Uterus (tissue), 2 donors: ENCODE measurements at regions not wholly inside any gene's neighbourhood (a gene's known extent, or its start where the extent isn't known, plus 50 kb on each side); places are given as distances from the start of the nearest gene placed in this dataset.

Experiments used
- POLR2A ChIP-seq, 2 donors: fragments of 450-650 bp; IDR thresholded peaks; one replicate each; pipeline ENCODE4 v1.6.1; 2016; ENCODE audit warnings: antibody characterized with exemption in 2 of 2, mild to moderate bottlenecking in 1 of 2, moderate library complexity in 1 of 2
- TF ChIP-seq, protein P1 (sequence below), 4 experiments: fragments of 200-600 bp in 2 of 4; fragments of 450-650 bp in 2 of 4; sonication (generic) in 2 of 4; IDR thresholded peaks; one replicate each; pipeline ENCODE4 v1.5.1; 2016 to 2019; ENCODE audit warnings: antibody characterized with exemption in 4 of 4, mild to moderate bottlenecking in 2 of 4, moderate library complexity in 1 of 4

DNA sequence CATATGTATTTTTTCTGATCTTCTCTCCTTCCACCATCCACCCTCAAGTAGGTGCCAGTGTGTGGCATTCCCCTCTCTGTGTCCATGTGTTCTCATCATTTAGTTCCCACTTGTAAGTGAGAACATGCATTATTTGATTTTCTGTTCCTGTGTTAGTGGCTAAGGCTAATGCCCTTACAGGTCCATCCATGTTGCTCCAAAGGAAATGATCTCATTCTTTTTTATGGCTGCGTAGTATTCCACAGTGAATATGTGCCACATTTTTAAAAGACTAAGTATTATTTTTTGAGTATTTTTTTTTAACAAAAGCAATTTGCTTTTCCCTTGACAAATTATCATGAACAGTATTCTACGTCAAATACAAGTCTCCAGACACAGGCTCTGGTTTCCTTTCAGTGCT, 86.4 kb upstream of the ZNF746 start:
- TF ChIP-seq, protein P1, sequence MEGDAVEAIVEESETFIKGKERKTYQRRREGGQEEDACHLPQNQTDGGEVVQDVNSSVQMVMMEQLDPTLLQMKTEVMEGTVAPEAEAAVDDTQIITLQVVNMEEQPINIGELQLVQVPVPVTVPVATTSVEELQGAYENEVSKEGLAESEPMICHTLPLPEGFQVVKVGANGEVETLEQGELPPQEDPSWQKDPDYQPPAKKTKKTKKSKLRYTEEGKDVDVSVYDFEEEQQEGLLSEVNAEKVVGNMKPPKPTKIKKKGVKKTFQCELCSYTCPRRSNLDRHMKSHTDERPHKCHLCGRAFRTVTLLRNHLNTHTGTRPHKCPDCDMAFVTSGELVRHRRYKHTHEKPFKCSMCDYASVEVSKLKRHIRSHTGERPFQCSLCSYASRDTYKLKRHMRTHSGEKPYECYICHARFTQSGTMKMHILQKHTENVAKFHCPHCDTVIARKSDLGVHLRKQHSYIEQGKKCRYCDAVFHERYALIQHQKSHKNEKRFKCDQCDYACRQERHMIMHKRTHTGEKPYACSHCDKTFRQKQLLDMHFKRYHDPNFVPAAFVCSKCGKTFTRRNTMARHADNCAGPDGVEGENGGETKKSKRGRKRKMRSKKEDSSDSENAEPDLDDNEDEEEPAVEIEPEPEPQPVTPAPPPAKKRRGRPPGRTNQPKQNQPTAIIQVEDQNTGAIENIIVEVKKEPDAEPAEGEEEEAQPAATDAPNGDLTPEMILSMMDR (IDR thresholded peaks at IDR 0.05) = no peak
- TF ChIP-seq POLR2A (IDR thresholded peaks at IDR 0.05) = no peak
